ENCODE measurements at regions not wholly inside any gene's neighbourhood (a gene's known extent, or its start where the extent isn't known, plus 50 kb on each side); places are given as distances from the start of the nearest gene placed in this dataset.
"Not testable (repeated sequence)": the region's sequence is repeated elsewhere in the genome, so short reads cannot be mapped to it uniquely, and the experiment has no call there.

- Histone ChIP-seq H3K9me3 (ENCODE audit: control insufficient read depth, low read length) (no peaks in the 10 kb centered on the region), H3K27ac (ENCODE audit: insufficient read depth, low read length, poor library complexity, severe bottlenecking) (no peak overlapping the region), H3K36me3 (ENCODE audit: control insufficient read depth, insufficient read depth, low read length) (no peaks in the 10 kb centered on the region), H3K4me1 (ENCODE audit: control insufficient read depth, insufficient read depth, low read length, poor library complexity, severe bottlenecking) (no peaks in the 10 kb centered on the region), H3K27me3 (replicated peaks; ENCODE audit: control insufficient read depth, insufficient read depth, low read length, poor library complexity, severe bottlenecking) (no peaks in the 10 kb centered on the region), H3K4me3 (ENCODE audit: insufficient read depth, low read depth, low read length, poor library complexity, severe bottlenecking) (no peak overlapping the region)
- no peak for DNase-seq
Observed at GRCh38 chr14:59134307-59134706, 54.2 kb upstream of the DAAM1 start.

DNA sequence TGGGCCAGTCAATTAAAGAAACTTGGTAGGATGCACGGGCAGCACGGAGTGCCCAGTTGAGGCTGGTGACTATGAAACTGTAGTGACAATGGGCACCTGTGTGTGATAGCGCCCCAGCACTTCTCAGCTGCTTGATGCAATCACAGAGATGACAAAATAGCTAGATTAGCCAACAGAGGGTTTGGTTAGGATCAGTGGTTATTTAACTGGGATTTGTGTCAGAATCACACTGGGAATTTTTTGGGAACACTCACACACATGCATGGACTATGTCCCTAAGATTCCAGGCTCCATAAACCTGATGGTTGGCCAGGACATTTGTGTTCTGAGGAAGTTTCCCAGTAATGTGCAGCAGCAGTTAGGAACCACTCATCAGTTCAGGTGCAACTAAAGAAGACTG lies 51.2 kb upstream of the DAAM1 start:
- no peak overlapping the region for H3K27ac ChIP-seq (ENCODE audit: insufficient read depth, low read length, poor library complexity, severe bottlenecking)
- no peaks in the 10 kb centered on the region for H3K27me3 ChIP-seq (replicated peaks; ENCODE audit: control insufficient read depth, insufficient read depth, low read length, poor library complexity, severe bottlenecking)
- no peaks in the 10 kb centered on the region for H3K4me1 ChIP-seq (ENCODE audit: control insufficient read depth, insufficient read depth, low read length, poor library complexity, severe bottlenecking)
- no peak overlapping the region for H3K4me3 ChIP-seq (ENCODE audit: insufficient read depth, low read depth, low read length, poor library complexity, severe bottlenecking)
- no peaks in the 10 kb centered on the region for H3K9me3 ChIP-seq (ENCODE audit: control insufficient read depth, low read length)
- no peaks in the 10 kb centered on the region for H3K36me3 ChIP-seq (ENCODE audit: control insufficient read depth, insufficient read depth, low read length)
- DNase-seq: no peak

- not testable (repeated sequence) for H3K4me1 ChIP-seq (ENCODE audit: control insufficient read depth, insufficient read depth, low read length, poor library complexity, severe bottlenecking); DNase-seq; H3K27me3 ChIP-seq (replicated peaks; ENCODE audit: control insufficient read depth, insufficient read depth, low read length, poor library complexity, severe bottlenecking); H3K4me3 ChIP-seq (ENCODE audit: insufficient read depth, low read depth, low read length, poor library complexity, severe bottlenecking); H3K27ac ChIP-seq (ENCODE audit: insufficient read depth, low read length, poor library complexity, severe bottlenecking); H3K9me3 ChIP-seq (ENCODE audit: control insufficient read depth, low read length); H3K36me3 ChIP-seq (ENCODE audit: control insufficient read depth, insufficient read depth, low read length)
Observed at GRCh38 chr14:59138576-59138975, 49.9 kb upstream of the DAAM1 start.
